ENCODE measurements at regions not wholly inside any gene's neighbourhood (a gene's known extent, or its start where the extent isn't known, plus 50 kb on each side); places are given as distances from the start of the nearest gene placed in this dataset.

- TF ChIP-seq CTCF (IDR thresholded peaks at IDR 0.05; ENCODE audit: low read depth, low read length, poor library complexity, severe bottlenecking): no peak
- TF ChIP-seq EZH2phosphoT487 (IDR thresholded peaks at IDR 0.05; ENCODE audit: borderline replicate concordance, low read length): no peak
These were observed 275.4 kb downstream of the ZEB1 start for GRCh38 chr10:31594347-31594873.
